Transverse colon (tissue), 1 donor: ENCODE measurements at regions not wholly inside any gene's neighbourhood (a gene's known extent, or its start where the extent isn't known, plus 50 kb on each side); places are given as distances from the start of the nearest gene placed in this dataset.

ENCODE experiments used
- EP300 ChIP-seq: sonication (generic); formaldehyde crosslinking; IDR thresholded peaks from one replicate; pipeline ENCODE4 v1.6.1; 2017; ENCODE audit warnings: antibody characterized with exemption, low read depth
- POLR2A ChIP-seq: fragments of 450-650 bp; IDR thresholded peaks from one replicate; pipeline ENCODE4 v1.6.1; 2016; ENCODE audit warnings: antibody characterized with exemption, mild to moderate bottlenecking, moderate library complexity

DNA sequence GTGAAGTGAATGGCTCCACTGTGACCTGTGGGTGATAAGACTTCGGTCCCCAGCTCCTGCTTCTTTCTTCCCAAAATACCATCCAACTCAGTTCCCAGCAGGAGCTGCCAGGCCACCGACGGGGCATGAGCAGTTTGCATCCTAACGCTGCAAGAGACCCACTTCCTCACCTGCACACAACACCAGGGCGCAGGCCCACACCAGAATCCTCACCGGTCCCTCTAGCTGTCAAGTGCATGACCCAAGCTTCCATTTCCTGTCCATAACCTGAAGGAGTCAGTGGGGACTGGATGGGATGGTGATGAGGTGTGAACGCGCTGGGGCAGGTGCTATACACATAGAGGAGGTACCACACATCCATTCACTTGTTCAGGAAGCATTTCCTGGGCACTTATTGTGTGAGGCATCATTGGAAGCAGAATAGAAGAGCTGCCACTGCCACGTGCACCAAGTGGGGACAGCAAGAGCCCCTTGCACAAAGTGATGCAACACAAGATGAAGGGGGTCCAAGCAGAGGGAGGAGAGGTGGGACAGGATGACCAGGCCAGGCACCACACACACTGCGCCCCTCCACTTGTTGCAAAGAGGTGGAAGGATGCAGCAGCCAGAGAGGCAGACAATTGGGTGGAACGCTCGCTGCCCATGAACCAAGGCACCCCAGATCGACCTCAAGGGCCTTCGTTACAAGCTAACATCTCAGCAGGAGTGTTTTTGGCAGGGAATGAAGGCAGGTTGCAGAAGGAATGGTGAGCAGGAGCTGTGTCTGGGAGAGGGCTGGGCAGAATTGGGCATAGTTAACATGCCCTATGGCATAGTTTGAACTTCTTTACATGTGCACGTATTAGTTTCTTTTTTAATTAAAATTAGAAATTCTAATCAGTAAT is 605.8 kb upstream of the MGMT start:
- TF ChIP-seq EP300, result no peak
- TF ChIP-seq POLR2A, result no peak
